CD14-positive monocyte (primary cell): ENCODE measurements at regions not wholly inside any gene's neighbourhood (a gene's known extent, or its start where the extent isn't known, plus 50 kb on each side); places are given as distances from the start of the nearest gene placed in this dataset.

Experiments used
- DNase-seq, 3 donors: peaks; one replicate each; pipeline ENCODE4 v3.0.0-alpha.2; 2011 to 2022
- H2AFZ ChIP-seq: 2 replicates; pipeline ENCODE4 v1.6.0; 2012; ENCODE audit warnings: mild to moderate bottlenecking, low read depth, low read length, inconsistent platforms; ENCODE audit not compliant: insufficient read depth, poor library complexity, severe bottlenecking
- H3K27ac ChIP-seq, 2 donors: 1 replicate in 1 of 2; 2 replicates in 1 of 2; pipeline ENCODE4 v1.5.1; 2012 to 2013; ENCODE audit warnings: low read length in 2 of 2, control low read depth in 1 of 2, inconsistent platforms in 1 of 2, low read depth in 1 of 2, mild to moderate bottlenecking in 1 of 2
- H3K27me3 ChIP-seq, 2 donors: one replicate each; pipeline versions ENCODE4 v1.6.0 to v1.6.1; 2011 to 2013; ENCODE audit warnings: low read length in 2 of 2; ENCODE audit not compliant: control insufficient read depth in 2 of 2, insufficient read depth in 2 of 2
- H3K36me3 ChIP-seq, 2 donors: replicated peaks in 1 of 2; 1 replicate in 1 of 2; 2 replicates in 1 of 2; pipeline versions ENCODE4 v1.5.1 to v1.6.1; 2012 to 2013; ENCODE audit warnings: low read length in 2 of 2, control low read depth in 1 of 2, inconsistent platforms in 1 of 2, mild to moderate bottlenecking in 1 of 2; ENCODE audit not compliant: insufficient read depth in 2 of 2, control insufficient read depth in 1 of 2
- H3K4me1 ChIP-seq, 2 donors: 1 replicate in 1 of 2; 2 replicates in 1 of 2; pipeline versions ENCODE4 v1.5.1 to v1.6.1; 2012 to 2013; ENCODE audit warnings: low read length in 2 of 2, control low read depth in 1 of 2, inconsistent platforms in 1 of 2, mild to moderate bottlenecking in 1 of 2, moderate library complexity in 1 of 2; ENCODE audit not compliant: insufficient read depth in 2 of 2, control insufficient read depth in 1 of 2
- H3K4me2 ChIP-seq: replicated peaks from 2 replicates; pipeline ENCODE3; 2012; ENCODE audit warnings: low read length, moderate library complexity, mild to moderate bottlenecking; ENCODE audit not compliant: poor library complexity, severe bottlenecking; ENCODE audit errors: extremely low read depth
- H3K4me3 ChIP-seq, 3 experiments: fragments of 200-600 bp in 1 of 3; sonication (generic) in 1 of 3; replicated peaks in 1 of 3; 1 replicate in 2 of 3; 2 replicates in 1 of 3; pipeline ENCODE4 v1.5.1; 2011 to 2013; ENCODE audit warnings: low read length in 3 of 3, mild to moderate bottlenecking in 3 of 3, control low read depth in 2 of 3, low read depth in 2 of 3, inconsistent platforms in 1 of 3, moderate library complexity in 1 of 3
- H3K79me2 ChIP-seq: 2 replicates; pipeline ENCODE4 v1.6.0; 2012; ENCODE audit warnings: mild to moderate bottlenecking, control low read depth, inconsistent platforms, low read length, moderate library complexity; ENCODE audit not compliant: insufficient read depth
- H3K9ac ChIP-seq: 2 replicates; pipeline ENCODE4 v1.6.0; 2017; ENCODE audit warnings: low read length, mild to moderate bottlenecking; ENCODE audit not compliant: insufficient read depth, poor library complexity, severe bottlenecking
- H3K9me3 ChIP-seq, 2 donors: replicated peaks in 1 of 2; 1 replicate in 1 of 2; 2 replicates in 1 of 2; pipeline versions ENCODE4 v1.5.1 to v1.6.1; 2012 to 2013; ENCODE audit warnings: low read length in 2 of 2, control low read depth in 1 of 2; ENCODE audit not compliant: control insufficient read depth in 1 of 2, insufficient read depth in 1 of 2
- H4K20me1 ChIP-seq: 2 replicates; pipeline ENCODE4 v1.6.0; 2012; ENCODE audit warnings: mild to moderate bottlenecking, low read length, control low read depth, moderate library complexity; ENCODE audit not compliant: insufficient read depth
- H3K27ac Mint-ChIP-seq, 7 donors: one replicate each; pipeline ENCODE4 v1.8.0; 2020; ENCODE audit warnings: mild to moderate bottlenecking in 7 of 7, mixed read lengths in 7 of 7, moderate library complexity in 6 of 7, inconsistent platforms in 2 of 7
- H3K27me3 Mint-ChIP-seq, 3 donors: one replicate each; pipeline ENCODE4 v1.8.0; 2021 to 2022; ENCODE audit warnings: low read depth in 3 of 3, mild to moderate bottlenecking in 3 of 3, mixed read lengths in 3 of 3, moderate library complexity in 3 of 3, inconsistent platforms in 1 of 3
- H3K36me3 Mint-ChIP-seq, 2 donors: one replicate each; pipeline ENCODE4 v1.8.0; 2020; ENCODE audit warnings: mixed read lengths in 2 of 2, inconsistent platforms in 1 of 2, mild to moderate bottlenecking in 1 of 2
- H3K4me1 Mint-ChIP-seq: one replicate; pipeline ENCODE4 v1.8.0; 2020; ENCODE audit warnings: mild to moderate bottlenecking, mixed read lengths
- H3K4me3 Mint-ChIP-seq, 2 donors: one replicate each; pipeline ENCODE4 v1.8.0; 2020; ENCODE audit warnings: mild to moderate bottlenecking in 2 of 2, mixed read lengths in 2 of 2, moderate library complexity in 1 of 2
- H3K9me3 Mint-ChIP-seq, 7 donors: one replicate each; pipeline ENCODE4 v1.8.0; 2020 to 2022; ENCODE audit warnings: mixed read lengths in 7 of 7, mild to moderate bottlenecking in 6 of 7, moderate library complexity in 6 of 7, inconsistent platforms in 2 of 7
- CTCF ChIP-seq: fragments of 200-600 bp; IDR thresholded peaks from one replicate; pipeline ENCODE4 v1.8.0; 2022; ENCODE audit warnings: antibody characterized with exemption, mild to moderate bottlenecking
- WGBS: methylation state at CpG from one replicate; pipeline ENCODE4 v1.1.5; 2013; ENCODE audit warnings: missing lambda C conversion rate; ENCODE audit not compliant: insufficient coverage; 5-methylcytosine and 5-hydroxymethylcytosine counted together
- intact Hi-C, 2 donors: fragments of 100-400 bp; cut with micrococcal nuclease; formaldehyde crosslinking; loops; one replicate each; pipeline versions ENCODE4 v1.15.0 to v1.15.1; 2023

DNA sequence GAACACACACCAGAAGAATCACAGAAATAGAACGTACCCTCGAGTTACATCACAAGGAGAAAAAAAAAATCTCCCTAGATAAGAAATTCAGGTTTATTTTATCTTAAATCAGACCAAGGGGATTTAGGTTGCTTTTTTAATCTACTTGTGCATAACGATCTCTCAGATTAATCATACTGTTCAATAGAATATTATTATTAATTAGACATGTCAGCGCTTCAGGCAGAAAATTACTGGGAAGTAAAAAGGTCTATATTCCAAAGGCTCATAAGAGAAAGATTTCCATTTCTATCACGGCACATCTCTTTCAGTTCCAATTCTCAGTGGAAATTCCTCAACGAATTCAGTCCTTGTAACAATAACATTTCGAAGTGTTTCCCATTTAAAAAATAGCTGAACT lies 77.7 kb upstream of the PSMD7 start:
- WGBS, result no CpG with 5 or more reads among the region's 7 CpGs
- H4K20me1 ChIP-seq, result no peaks in the 10 kb centered on the region
- no peak overlapping the region for H3K9ac ChIP-seq
- no peaks in the 10 kb centered on the region for H3K9me3 ChIP-seq
- no peak overlapping the region for H3K4me2 ChIP-seq
- Mint-ChIP-seq H3K36me3 (no peaks in the 10 kb centered on the region), H3K27ac (no peak overlapping the region), H3K4me1 (no peaks in the 10 kb centered on the region), H3K27me3 (peaks cover 0 to 5% (median 1%) of the 10 kb centered on the region in 3 donors), H3K4me3 (no peak overlapping the region), H3K9me3 (peaks cover 0 to 3% (median 0%) of the 10 kb centered on the region in 7 donors)
- TF ChIP-seq CTCF, result no peak
- H3K27ac ChIP-seq, result no peak overlapping the region
- no peaks in the 10 kb centered on the region for H3K36me3 ChIP-seq
- H3K4me3 ChIP-seq, result no peak overlapping the region
- H3K4me1 ChIP-seq, result no peaks in the 10 kb centered on the region
- intact Hi-C loops, result no loop called here
- H3K79me2 ChIP-seq, result no peaks in the 10 kb centered on the region
- no peaks in the 10 kb centered on the region for H3K27me3 ChIP-seq
- no peak overlapping the region for H2AFZ ChIP-seq
- DNase-seq, result no peak

DNA sequence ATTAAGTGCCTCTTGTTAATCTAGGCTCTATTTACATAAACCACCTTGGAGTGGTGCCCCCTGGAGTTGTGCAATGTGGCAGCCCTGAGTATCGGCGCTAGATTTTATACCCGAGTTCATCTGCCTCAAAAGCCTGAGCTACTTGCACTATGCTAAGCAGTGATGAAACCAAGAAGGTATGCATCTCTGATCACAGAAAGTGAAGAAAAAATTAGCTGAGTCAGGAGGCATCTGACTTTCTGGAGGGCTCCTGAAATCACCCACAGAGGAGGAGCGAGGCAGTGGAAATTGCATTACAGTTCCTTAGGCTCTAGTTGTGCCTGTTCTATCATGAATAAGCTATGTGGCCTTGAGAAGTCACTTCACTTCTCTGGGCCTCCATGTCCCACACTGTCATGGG lies 80.3 kb upstream of the PSMD7 start:
- H3K27ac Mint-ChIP-seq, result no peak overlapping the region
- 86% methylated on average over 3 of the region's 4 CpGs for WGBS
- H3K27me3 Mint-ChIP-seq, result peaks cover 0 to 6% (median 5%) of the 10 kb centered on the region in 3 donors
- Histone ChIP-seq H3K36me3 (no peaks in the 10 kb centered on the region), H3K79me2 (no peaks in the 10 kb centered on the region), H3K4me2 (no peak overlapping the region), H4K20me1 (no peaks in the 10 kb centered on the region), H3K27me3 (no peaks in the 10 kb centered on the region), H3K9me3 (no peaks in the 10 kb centered on the region), H3K4me3 (no peak overlapping the region), H2AFZ (no peak overlapping the region), H3K9ac (no peak overlapping the region), H3K4me1 (no peaks in the 10 kb centered on the region), H3K27ac (no peak overlapping the region)
- no peaks in the 10 kb centered on the region for H3K36me3 Mint-ChIP-seq
- DNase-seq, result no peak
- H3K9me3 Mint-ChIP-seq, result peaks cover 0 to 3% (median 0%) of the 10 kb centered on the region in 7 donors
- H3K4me1 Mint-ChIP-seq, result no peaks in the 10 kb centered on the region
- H3K4me3 Mint-ChIP-seq, result no peak overlapping the region
- no peak for TF ChIP-seq CTCF
- intact Hi-C loops, result no loop called here
